22Rv1 (cell line): ENCODE measurements at regions not wholly inside any gene's neighbourhood (a gene's known extent, or its start where the extent isn't known, plus 50 kb on each side); places are given as distances from the start of the nearest gene placed in this dataset.
"Not testable (repeated sequence)": the region's sequence is repeated elsewhere in the genome, so short reads cannot be mapped to it uniquely, and the experiment has no call there.

Source experiments
- H3K27ac ChIP-seq: fragments of 450-650 bp; 2 replicates; pipeline ENCODE4 v1.5.1; 2017
- CTCF ChIP-seq: fragments of 450-650 bp; IDR thresholded peaks from 2 replicates; pipeline ENCODE4 v1.5.1; 2017; ENCODE audit warnings: mild to moderate bottlenecking
- ZFX ChIP-seq: fragments of 450-650 bp; IDR thresholded peaks from 2 replicates; pipeline ENCODE4 v1.6.1; 2017; ENCODE audit warnings: antibody characterized with exemption, borderline replicate concordance

- no peak overlapping the region for H3K27ac ChIP-seq
- TF ChIP-seq CTCF (no peak), ZFX (no peak)
Observed at GRCh38 chr1:29924017-29924431, 687.7 kb downstream of the PTPRU start.

DNA sequence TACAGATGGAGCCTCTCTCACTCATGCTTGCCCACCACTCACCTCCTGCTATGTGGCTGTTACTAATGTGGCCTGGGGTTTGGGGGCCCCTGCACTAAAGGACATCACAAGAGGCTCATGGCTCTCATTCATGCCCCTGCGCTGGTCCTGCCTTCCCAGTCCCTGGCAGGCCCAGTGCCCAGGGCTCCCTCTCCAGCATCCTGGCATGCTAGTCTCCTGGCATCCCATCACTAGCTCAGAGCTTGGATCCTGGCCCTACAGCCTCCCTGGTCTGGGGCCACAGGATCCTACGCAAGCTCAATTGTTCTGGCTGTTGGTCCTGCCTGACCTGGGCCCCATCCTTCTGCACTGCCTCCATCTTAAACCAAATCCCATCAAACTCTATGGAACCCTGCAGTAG is 685.4 kb downstream of the PTPRU start:
- TF ChIP-seq CTCF (no peak), ZFX (no peak)
- no peak overlapping the region for H3K27ac ChIP-seq

DNA sequence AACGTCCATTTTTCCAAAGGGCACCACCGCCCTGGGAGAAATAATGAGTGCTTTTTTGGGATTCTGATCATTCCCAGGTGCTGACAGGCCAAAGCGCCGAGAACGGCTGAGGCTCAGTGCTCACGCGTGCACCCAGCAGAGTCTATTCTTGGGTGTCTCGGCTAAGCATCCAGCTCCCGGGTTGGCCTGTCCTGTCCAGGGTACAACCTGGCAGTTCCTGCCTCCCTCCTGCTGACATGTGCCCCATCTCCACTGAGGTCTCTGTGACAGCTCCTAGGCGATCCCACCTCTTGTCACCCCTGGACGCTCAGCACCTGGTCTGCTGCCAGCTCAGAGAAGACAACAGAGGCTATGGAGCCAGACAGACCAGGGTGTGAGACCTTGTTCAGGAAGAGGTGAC is 684.5 kb downstream of the PTPRU start:
- TF ChIP-seq ZFX: no peak
- TF ChIP-seq CTCF: no peak
- H3K27ac ChIP-seq: no peak overlapping the region

- no peak overlapping the region for H3K27ac ChIP-seq
- TF ChIP-seq CTCF (no peak), ZFX (no peak)
Observed at GRCh38 chr1:29920316-29920715, 684.0 kb downstream of the PTPRU start.

- not testable (repeated sequence) for H3K27ac ChIP-seq
Observed at GRCh38 chr1:29919041-29919440, 682.7 kb downstream of the PTPRU start.

GRCh38 chr1:29916656-29917369 is 680.5 kb downstream of the PTPRU start:
- TF ChIP-seq ZFX (no peak), CTCF (no peak)

DNA sequence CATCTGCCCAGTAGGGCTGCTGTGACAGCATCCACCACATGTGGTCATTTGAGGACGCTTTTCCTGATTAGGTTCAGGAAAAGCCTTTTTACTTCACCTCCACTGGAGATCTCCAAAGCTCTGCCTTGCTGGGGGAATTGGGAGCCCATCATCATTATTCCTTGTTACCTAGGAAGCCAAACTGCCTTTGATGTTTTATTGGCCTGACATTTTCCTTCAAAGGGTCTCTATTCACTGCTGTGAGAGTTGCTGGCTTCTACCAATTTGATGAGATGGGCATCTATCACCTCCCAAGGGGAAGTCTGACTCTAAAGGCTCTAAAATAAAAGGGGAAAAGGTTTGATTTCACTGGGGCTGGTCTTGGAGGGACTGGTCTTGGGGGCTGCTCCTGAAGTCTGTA is 678.6 kb downstream of the PTPRU start:
- H3K27ac ChIP-seq: no peak overlapping the region
- no peak for TF ChIP-seq ZFX

More at GRCh38 chr1:29916656-29917369, 680.5 kb downstream of the PTPRU start:
- no peak overlapping the region for H3K27ac ChIP-seq

GRCh38 chr1:29912425-29912824 is 676.1 kb downstream of the PTPRU start:
- no peak overlapping the region for H3K27ac ChIP-seq
- no peak for TF ChIP-seq ZFX
- TF ChIP-seq CTCF: peak; percentile 3; the same call in 1 of the 2 replicates
